Panc1 (cell line): ENCODE measurements at regions not wholly inside any gene's neighbourhood (a gene's known extent, or its start where the extent isn't known, plus 50 kb on each side); places are given as distances from the start of the nearest gene placed in this dataset.

Source experiments
- ATAC-seq: fragments of 200-7000 bp; cut with Tn5 transposase; 2 replicates; pipeline ENCODE4 v1.9.1; 2020; ENCODE audit warnings: mild to moderate bottlenecking, moderate library complexity
- BruUV-seq: library from RNA; stranded (reverse); fragments of 400-500 nt; replicated peaks from 2 replicates; lab custom pipeline; 2021; lab: Mats Ljungman, UMichigan
- CTCF ChIA-PET: fragments of 300-600 bp; sonication (Branson Sonifier 250); formaldehyde crosslinking; loops from one replicate; lab custom pipeline; 2022; ENCODE audit warnings: antibody characterized with exemption; lab: Charles Lee
- POLR2A ChIA-PET: fragments of 300-600 bp; sonication (Branson Sonifier 250); formaldehyde crosslinking; loops from one replicate; lab custom pipeline; 2022; ENCODE audit warnings: antibody characterized with exemption; lab: Charles Lee
- DNase-seq: peaks from one replicate; pipeline ENCODE4 v3.0.0-alpha.2; 2010; ENCODE audit warnings: low read depth, low spot score
- H3K27ac ChIP-seq: 2 replicates; pipeline ENCODE4 v1.5.1; 2011; ENCODE audit warnings: mild to moderate bottlenecking, low read length, inconsistent platforms
- H3K27me3 ChIP-seq: fragments of 200-500 bp; sonication (Bioruptor generic); 2 replicates; pipeline ENCODE4 v1.6.0; 2014; ENCODE audit warnings: low read length, inconsistent platforms; ENCODE audit not compliant: control insufficient read depth, insufficient read depth
- H3K36me3 ChIP-seq: fragments of 200-500 bp; sonication (Bioruptor generic); 2 replicates; pipeline ENCODE4 v1.5.1; 2014; ENCODE audit warnings: inconsistent platforms, mild to moderate bottlenecking, low read length, moderate library complexity; ENCODE audit not compliant: control insufficient read depth, insufficient read depth
- H3K4me1 ChIP-seq: 2 replicates; pipeline ENCODE4 v1.5.1; 2011; ENCODE audit warnings: inconsistent platforms, mild to moderate bottlenecking, low read length, moderate library complexity; ENCODE audit not compliant: control insufficient read depth, insufficient read depth
- H3K4me3 ChIP-seq, 2 experiments: 2 replicates each; pipeline ENCODE4 v1.5.1; 2011 to 2012; ENCODE audit warnings: low read depth in 2 of 2, low read length in 2 of 2, mild to moderate bottlenecking in 2 of 2, inconsistent platforms in 1 of 2, moderate library complexity in 1 of 2
- H3K9me3 ChIP-seq: fragments of 200-500 bp; sonication (Bioruptor generic); 2 replicates; pipeline ENCODE4 v1.5.1; 2014; ENCODE audit warnings: low read depth, mild to moderate bottlenecking, inconsistent platforms, low read length, moderate library complexity; ENCODE audit not compliant: control insufficient read depth, insufficient read depth
- CTCF ChIP-seq: fragments of 450-650 bp; IDR thresholded peaks from 2 replicates; pipeline ENCODE4 v1.5.1; 2017; ENCODE audit warnings: mild to moderate bottlenecking
- POLR2AphosphoS5 ChIP-seq: IDR thresholded peaks from 2 replicates; pipeline ENCODE4 v1.6.1; 2012; ENCODE audit warnings: mild to moderate bottlenecking, low read depth, low read length, moderate library complexity
- REST ChIP-seq, 2 experiments: IDR thresholded peaks; 2 replicates each; pipeline ENCODE4 v1.6.1; 2011 to 2012; ENCODE audit warnings: low read depth in 2 of 2, control low read depth in 1 of 2, low read length in 1 of 2, mild to moderate bottlenecking in 1 of 2, moderate library complexity in 1 of 2; ENCODE audit not compliant: insufficient read depth in 1 of 2
- SIN3A ChIP-seq: IDR thresholded peaks from 2 replicates; pipeline ENCODE4 v1.6.1; 2012; ENCODE audit warnings: low read depth, mild to moderate bottlenecking, low read length, moderate library complexity, borderline replicate concordance; ENCODE audit not compliant: insufficient read depth
- TCF7L2 ChIP-seq: IDR thresholded peaks from 2 replicates; pipeline ENCODE4 v1.6.1; 2011; ENCODE audit warnings: mild to moderate bottlenecking, low read depth, low read length, inconsistent platforms
- in situ Hi-C: cut with HindIII; loops from 2 replicates; pipeline ENCODE4 v1.10.0; 2016; ENCODE audit warnings: low sequenced_read_pairs, low pct_unique_long_range_greater_than_20kb
- intact Hi-C: fragments of 100-400 bp; cut with micrococcal nuclease; formaldehyde crosslinking; loops from one replicate; pipeline ENCODE4 v1.10.0; 2022; ENCODE audit not compliant: unreplicated experiment

GRCh38 chr21:17730782-17731181, 88.4 kb downstream of the C21orf91 start:
- H3K4me3 ChIP-seq = no peak overlapping the region
- intact Hi-C loops (no loop called here), in situ Hi-C loops (no loop called here)
- ATAC-seq (no peak), DNase-seq (no peak)
- no peaks in the 10 kb centered on the region for H3K9me3 ChIP-seq
- H3K27me3 ChIP-seq = no peaks in the 10 kb centered on the region
- BruUV-seq = no TSS peak
- TF ChIP-seq CTCF (no peak), TCF7L2 (no peak), POLR2AphosphoS5 (no peak), SIN3A (no peak), REST (IDR thresholded peaks at IDR 0.05; ENCODE audit: insufficient read depth in 1 of 2, low read depth in 2 of 2, low read length in 1 of 2) (no peak)
- no peak overlapping the region for H3K27ac ChIP-seq
- ChIA-PET POLR2A (no interaction called here), CTCF (no interaction called here)
- no peaks in the 10 kb centered on the region for H3K36me3 ChIP-seq
- no peaks in the 10 kb centered on the region for H3K4me1 ChIP-seq

GRCh38 chr21:17729455-17729854, 89.7 kb downstream of the C21orf91 start:
- no peaks in the 10 kb centered on the region for H3K9me3 ChIP-seq
- no peak for DNase-seq
- no peak for ATAC-seq

More at GRCh38 chr21:17729455-17729854, 89.7 kb downstream of the C21orf91 start:
- POLR2A ChIA-PET = no interaction called here
- CTCF ChIA-PET = no interaction called here
- no peak for TF ChIP-seq POLR2AphosphoS5
- TF ChIP-seq REST (IDR thresholded peaks at IDR 0.05; ENCODE audit: insufficient read depth in 1 of 2, low read depth in 2 of 2, low read length in 1 of 2) = no peak
- no peak for TF ChIP-seq SIN3A
- no peak for TF ChIP-seq TCF7L2
- no peak for TF ChIP-seq CTCF
- Histone ChIP-seq H3K27ac (no peak overlapping the region), H3K4me1 (no peaks in the 10 kb centered on the region), H3K4me3 (no peak overlapping the region), H3K27me3 (no peaks in the 10 kb centered on the region), H3K36me3 (no peaks in the 10 kb centered on the region)
- no TSS peak for BruUV-seq
- intact Hi-C loops = no loop called here
- in situ Hi-C loops = no loop called here
